ENCODE measurements at regions not wholly inside any gene's neighbourhood (a gene's known extent, or its start where the extent isn't known, plus 50 kb on each side); places are given as distances from the start of the nearest gene placed in this dataset.

- no peak for DNase-seq (ENCODE audit: low read depth)
- H3K4me3 ChIP-seq (ENCODE audit: low read depth, low read length), result no peak overlapping the region
- no peak for TF ChIP-seq CTCF (IDR thresholded peaks at IDR 0.05; ENCODE audit: low read depth, low read length, missing control alignments)
These were observed 52.4 kb upstream of the EEPD1 start for GRCh38 chr7:36100634-36101033.
